Ascending aorta (tissue), 2 donors: ENCODE measurements at regions not wholly inside any gene's neighbourhood (a gene's known extent, or its start where the extent isn't known, plus 50 kb on each side); places are given as distances from the start of the nearest gene placed in this dataset.

Experiments used
- DNase-seq, 2 donors: peaks; one replicate each; pipeline ENCODE4 v3.0.0-alpha.2; 2019; ENCODE audit warnings: low spot score in 2 of 2
- H3K27ac ChIP-seq, 2 donors: fragments of 200-600 bp; sonication (generic); one replicate each; pipeline ENCODE4 v1.5.1; 2016 to 2017; ENCODE audit warnings: mild to moderate bottlenecking in 1 of 2
- H3K27me3 ChIP-seq: fragments of 200-600 bp; sonication (generic); one replicate; pipeline ENCODE4 v1.5.1; 2017
- H3K36me3 ChIP-seq, 2 donors: fragments of 200-600 bp; sonication (generic); one replicate each; pipeline ENCODE4 v1.5.1; 2016
- H3K4me1 ChIP-seq, 2 donors: fragments of 200-600 bp; sonication (generic); one replicate each; pipeline ENCODE4 v1.5.1; 2016 to 2017; ENCODE audit warnings: mild to moderate bottlenecking in 1 of 2
- H3K4me3 ChIP-seq, 2 donors: fragments of 200-600 bp; sonication (generic); one replicate each; pipeline ENCODE4 v1.5.1; 2016 to 2017; ENCODE audit warnings: mild to moderate bottlenecking in 1 of 2
- H3K9me3 ChIP-seq, 2 donors: fragments of 200-600 bp; sonication (generic); one replicate each; pipeline ENCODE4 v1.5.1; 2016
- CTCF ChIP-seq, 3 experiments: fragments of 200-600 bp in 2 of 3; fragments of 450-650 bp in 1 of 3; sonication (generic) in 2 of 3; IDR thresholded peaks; one replicate each; pipeline ENCODE4 v1.5.1; 2016 to 2019; ENCODE audit warnings: antibody characterized with exemption in 3 of 3, mild to moderate bottlenecking in 1 of 3, moderate library complexity in 1 of 3
- intact Hi-C: fragments of 100-400 bp; cut with DNase I; formaldehyde crosslinking; loops from one replicate; pipeline ENCODE4 v1.15.1; 2023

GRCh38 chr2:226411205-226411604, 388.4 kb downstream of the IRS1 start:
- Histone ChIP-seq H3K4me1 (no peaks in the 10 kb centered on the region), H3K36me3 (no peaks in the 10 kb centered on the region), H3K27me3 (no peaks in the 10 kb centered on the region), H3K27ac (no peak overlapping the region), H3K4me3 (no peak overlapping the region), H3K9me3 (no peaks in the 10 kb centered on the region)
- no peak for TF ChIP-seq CTCF (IDR thresholded peaks at IDR 0.05)
- no peak for DNase-seq
- intact Hi-C loops, result no loop called here

- no peak for TF ChIP-seq CTCF (IDR thresholded peaks at IDR 0.05)
- no peak overlapping the region for H3K4me3 ChIP-seq
- intact Hi-C loops, result no loop called here
Measured at GRCh38 chr2:226410247-226410835, 389.3 kb downstream of the IRS1 start.

GRCh38 chr2:226409134-226409533, 390.5 kb downstream of the IRS1 start:
- no peaks in the 10 kb centered on the region for H3K27me3 ChIP-seq
- no peaks in the 10 kb centered on the region for H3K4me1 ChIP-seq
- H3K36me3 ChIP-seq, result no peaks in the 10 kb centered on the region
- no peak for DNase-seq
- intact Hi-C loops, result no loop called here
- no peak overlapping the region for H3K27ac ChIP-seq
- TF ChIP-seq CTCF (IDR thresholded peaks at IDR 0.05), result no peak
- no peaks in the 10 kb centered on the region for H3K9me3 ChIP-seq
- H3K4me3 ChIP-seq, result no peak overlapping the region

More at GRCh38 chr2:226410247-226410835, 389.3 kb downstream of the IRS1 start:
- Histone ChIP-seq H3K27me3 (no peaks in the 10 kb centered on the region), H3K9me3 (no peaks in the 10 kb centered on the region), H3K36me3 (no peaks in the 10 kb centered on the region), H3K27ac (no peak overlapping the region), H3K4me1 (no peaks in the 10 kb centered on the region)
- DNase-seq, result no peak

- intact Hi-C loops, result no loop called here
- no peak overlapping the region for H3K4me3 ChIP-seq
Measured at GRCh38 chr2:226408141-226408540, 391.5 kb downstream of the IRS1 start.

GRCh38 chr2:226407135-226407534, 392.5 kb downstream of the IRS1 start:
- Histone ChIP-seq H3K36me3 (no peaks in the 10 kb centered on the region), H3K27me3 (no peaks in the 10 kb centered on the region), H3K9me3 (no peaks in the 10 kb centered on the region), H3K27ac (no peak overlapping the region), H3K4me3 (no peak overlapping the region), H3K4me1 (no peaks in the 10 kb centered on the region)
- DNase-seq, result no peak
- intact Hi-C loops, result no loop called here
- no peak for TF ChIP-seq CTCF (IDR thresholded peaks at IDR 0.05)

More at GRCh38 chr2:226408141-226408540, 391.5 kb downstream of the IRS1 start:
- TF ChIP-seq CTCF (IDR thresholded peaks at IDR 0.05), result no peak
- Histone ChIP-seq H3K27ac (no peak overlapping the region), H3K4me1 (no peaks in the 10 kb centered on the region), H3K27me3 (no peaks in the 10 kb centered on the region), H3K36me3 (no peaks in the 10 kb centered on the region), H3K9me3 (no peaks in the 10 kb centered on the region)
- no peak for DNase-seq

- no peaks in the 10 kb centered on the region for H3K9me3 ChIP-seq
- no peak overlapping the region for H3K27ac ChIP-seq
- intact Hi-C loops, result no loop called here
- H3K4me1 ChIP-seq, result no peaks in the 10 kb centered on the region
- H3K27me3 ChIP-seq, result no peaks in the 10 kb centered on the region
- no peak for TF ChIP-seq CTCF (IDR thresholded peaks at IDR 0.05)
- no peaks in the 10 kb centered on the region for H3K36me3 ChIP-seq
- no peak overlapping the region for H3K4me3 ChIP-seq
- DNase-seq, result no peak
Measured at GRCh38 chr2:226405465-226405864, 394.2 kb downstream of the IRS1 start.
